ENCODE measurements at regions not wholly inside any gene's neighbourhood (a gene's known extent, or its start where the extent isn't known, plus 50 kb on each side); places are given as distances from the start of the nearest gene placed in this dataset.
"Not testable (repeated sequence)": the region's sequence is repeated elsewhere in the genome, so short reads cannot be mapped to it uniquely, and the experiment has no call there.

- no peak for DNase-seq (ENCODE audit: low spot score)
These were observed 396.3 kb upstream of the CHST9 start for GRCh38 chr18:27581296-27581904.

- DNase-seq (ENCODE audit: low spot score): no peak
These were observed 394.3 kb upstream of the CHST9 start for GRCh38 chr18:27579364-27579763.

- DNase-seq (ENCODE audit: low spot score): no peak
These were observed 392.6 kb upstream of the CHST9 start for GRCh38 chr18:27577752-27578151.

- no peak for DNase-seq (ENCODE audit: low spot score)
These were observed 392.2 kb upstream of the CHST9 start for GRCh38 chr18:27577265-27577664.

GRCh38 chr18:27567434-27567833 lies 382.3 kb upstream of the CHST9 start:
- DNase-seq (ENCODE audit: low spot score): no peak

GRCh38 chr18:27564066-27564465 lies 379.0 kb upstream of the CHST9 start:
- no peak for DNase-seq (ENCODE audit: low spot score)

GRCh38 chr18:27558388-27559155 lies 373.5 kb upstream of the CHST9 start:
- peak; percentile 12 for DNase-seq (ENCODE audit: low spot score)

GRCh38 chr18:27556741-27557140 lies 371.6 kb upstream of the CHST9 start:
- no peak for DNase-seq (ENCODE audit: low spot score)

GRCh38 chr18:27549335-27550039 lies 364.4 kb upstream of the CHST9 start:
- no peak for DNase-seq (ENCODE audit: low spot score)

- no peak for DNase-seq (ENCODE audit: low spot score)
These were observed 361.9 kb upstream of the CHST9 start for GRCh38 chr18:27546991-27547390.

- no peak for DNase-seq (ENCODE audit: low spot score)
These were observed 359.1 kb upstream of the CHST9 start for GRCh38 chr18:27544206-27544605.

GRCh38 chr18:27541293-27541692 lies 356.2 kb upstream of the CHST9 start:
- no peak for DNase-seq (ENCODE audit: low spot score)

- no peak for DNase-seq (ENCODE audit: low spot score)
These were observed 355.0 kb upstream of the CHST9 start for GRCh38 chr18:27540111-27540510.

GRCh38 chr18:27528925-27529521 lies 343.9 kb upstream of the CHST9 start:
- no peak for DNase-seq (ENCODE audit: low spot score)

GRCh38 chr18:27527856-27528255 lies 342.7 kb upstream of the CHST9 start:
- DNase-seq (ENCODE audit: low spot score): no peak

GRCh38 chr18:27520401-27520800 lies 335.3 kb upstream of the CHST9 start:
- DNase-seq (ENCODE audit: low spot score): no peak

GRCh38 chr18:27510036-27510633 lies 325.0 kb upstream of the CHST9 start:
- not testable (repeated sequence) for DNase-seq (ENCODE audit: low spot score)

GRCh38 chr18:27501671-27502070 lies 316.6 kb upstream of the CHST9 start:
- peak; percentile 58 for DNase-seq (ENCODE audit: low spot score)

GRCh38 chr18:27500531-27500930 lies 315.4 kb upstream of the CHST9 start:
- DNase-seq (ENCODE audit: low spot score): peak; percentile 69

- DNase-seq (ENCODE audit: low spot score): no peak
These were observed 312.1 kb upstream of the CHST9 start for GRCh38 chr18:27497246-27497645.

GRCh38 chr18:27493182-27493581 lies 308.1 kb upstream of the CHST9 start:
- no peak for DNase-seq (ENCODE audit: low spot score)

GRCh38 chr18:27491772-27492171 lies 306.7 kb upstream of the CHST9 start:
- no peak for DNase-seq (ENCODE audit: low spot score)

All from putamen (tissue), 1 donor.